ENCODE measurements at regions not wholly inside any gene's neighbourhood (a gene's known extent, or its start where the extent isn't known, plus 50 kb on each side); places are given as distances from the start of the nearest gene placed in this dataset.
A peak's percentile ranks its signal among the peaks of the same experiment; 100 is the strongest.
"Not testable (repeated sequence)": the region's sequence is repeated elsewhere in the genome, so short reads cannot be mapped to it uniquely, and the experiment has no call there.

- peak; percentile 11 for DNase-seq
Observed at GRCh38 chr14:28294834-28295440, 471.6 kb upstream of the FOXG1 start.

DNA sequence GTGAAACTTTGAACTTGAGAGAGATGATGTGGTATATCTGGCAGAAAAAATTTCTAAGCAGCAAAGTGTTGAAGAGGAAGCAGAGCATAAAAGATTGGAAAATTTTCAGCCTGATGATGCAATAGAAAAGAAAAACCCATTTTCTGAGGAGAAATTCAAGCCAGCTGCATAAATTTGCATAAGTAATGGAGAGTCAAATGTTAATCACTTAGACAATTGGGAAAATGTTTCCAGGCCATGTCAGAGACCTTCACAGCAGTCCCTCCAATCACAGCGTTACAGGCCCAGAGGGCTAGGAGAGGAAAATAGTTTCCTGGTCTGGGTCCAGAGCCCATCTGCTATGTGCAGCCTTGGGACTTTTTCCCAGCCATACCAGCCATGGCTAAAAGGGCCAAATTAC is 469.0 kb upstream of the FOXG1 start:
- DNase-seq, result no peak

GRCh38 chr14:28298156-28298555 is 468.4 kb upstream of the FOXG1 start:
- DNase-seq, result no peak

DNA sequence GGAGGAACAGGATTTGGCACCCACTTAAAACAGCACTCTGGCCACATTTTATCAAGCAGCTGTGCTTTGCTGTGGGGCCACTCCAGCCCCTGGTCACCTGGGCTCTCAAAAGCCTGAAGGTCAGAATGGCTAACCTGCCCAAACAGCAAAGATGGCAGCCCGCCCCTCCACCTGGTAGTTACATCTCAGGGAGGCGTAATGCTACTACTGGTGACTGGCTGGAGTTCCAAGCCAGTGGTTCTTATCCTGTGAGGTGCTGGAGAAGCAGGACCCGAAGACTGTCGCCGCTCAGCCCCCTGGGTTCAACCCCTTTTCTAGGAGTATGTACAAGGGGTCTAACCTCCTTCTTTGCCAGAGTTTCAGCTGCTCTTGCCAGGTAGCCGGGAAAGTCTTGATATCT is 467.4 kb upstream of the FOXG1 start:
- DNase-seq, result no peak

DNA sequence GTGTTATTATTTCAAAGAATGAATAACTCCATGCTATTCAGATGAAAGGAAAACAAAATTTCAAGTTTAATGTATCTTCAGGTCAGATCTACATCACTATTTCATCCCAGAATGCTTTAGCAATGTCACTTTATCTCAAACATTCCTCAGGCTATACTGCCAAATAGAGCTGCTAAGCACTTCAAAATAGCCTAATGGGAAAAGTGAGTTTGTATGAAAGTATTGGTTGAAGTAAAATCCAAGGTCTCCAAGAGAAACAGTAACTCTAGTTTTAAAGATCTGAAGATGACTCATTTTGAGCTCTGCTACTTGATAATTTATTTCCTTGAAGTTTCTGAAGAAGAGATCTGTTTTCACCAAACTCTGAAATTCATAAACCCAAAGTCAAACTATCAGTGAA is 466.2 kb upstream of the FOXG1 start:
- no peak for DNase-seq

GRCh38 chr14:28301179-28301578 is 465.4 kb upstream of the FOXG1 start:
- DNase-seq, result no peak

DNA sequence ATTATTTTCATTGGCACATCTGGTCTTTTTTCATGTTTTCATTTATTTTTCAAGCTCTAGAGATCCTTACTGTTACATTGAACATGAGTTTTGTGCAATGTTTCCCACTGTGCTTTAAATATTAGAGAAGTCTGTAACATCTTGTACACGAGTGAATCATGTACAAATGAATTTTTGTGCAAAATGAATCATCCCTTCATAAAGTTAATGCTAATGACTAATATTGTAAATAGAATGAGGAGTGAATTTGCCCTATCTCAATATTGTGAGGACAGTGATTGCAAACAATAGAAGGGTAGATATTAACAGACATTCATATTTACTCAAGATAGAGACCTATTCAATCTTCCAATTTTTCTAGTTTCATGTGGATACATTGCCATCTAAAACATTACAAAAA is 463.3 kb upstream of the FOXG1 start:
- DNase-seq, result no peak

- DNase-seq, result no peak
Observed at GRCh38 chr14:28305938-28306337, 460.6 kb upstream of the FOXG1 start.

DNA sequence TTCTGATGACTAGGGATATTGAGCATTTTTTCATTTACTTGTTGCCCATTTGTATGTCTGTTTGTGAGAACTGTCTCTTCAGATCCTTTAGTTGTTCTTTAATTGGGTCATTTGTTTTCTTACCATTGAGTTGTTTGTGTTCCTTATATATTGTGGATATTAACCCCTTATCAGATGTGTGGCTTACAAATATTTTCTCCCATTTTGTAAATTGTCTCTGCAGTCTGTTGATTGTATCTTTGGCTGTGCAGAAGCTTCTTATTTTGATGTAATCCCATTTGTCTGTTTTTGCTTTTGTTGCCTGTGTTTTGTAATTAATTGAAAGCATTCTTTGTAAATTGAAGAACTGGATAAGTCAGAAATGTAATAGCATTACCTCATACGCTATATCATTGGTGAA is 459.1 kb upstream of the FOXG1 start:
- no peak for DNase-seq

GRCh38 chr14:28308734-28309133 is 457.9 kb upstream of the FOXG1 start:
- DNase-seq, result no peak

DNA sequence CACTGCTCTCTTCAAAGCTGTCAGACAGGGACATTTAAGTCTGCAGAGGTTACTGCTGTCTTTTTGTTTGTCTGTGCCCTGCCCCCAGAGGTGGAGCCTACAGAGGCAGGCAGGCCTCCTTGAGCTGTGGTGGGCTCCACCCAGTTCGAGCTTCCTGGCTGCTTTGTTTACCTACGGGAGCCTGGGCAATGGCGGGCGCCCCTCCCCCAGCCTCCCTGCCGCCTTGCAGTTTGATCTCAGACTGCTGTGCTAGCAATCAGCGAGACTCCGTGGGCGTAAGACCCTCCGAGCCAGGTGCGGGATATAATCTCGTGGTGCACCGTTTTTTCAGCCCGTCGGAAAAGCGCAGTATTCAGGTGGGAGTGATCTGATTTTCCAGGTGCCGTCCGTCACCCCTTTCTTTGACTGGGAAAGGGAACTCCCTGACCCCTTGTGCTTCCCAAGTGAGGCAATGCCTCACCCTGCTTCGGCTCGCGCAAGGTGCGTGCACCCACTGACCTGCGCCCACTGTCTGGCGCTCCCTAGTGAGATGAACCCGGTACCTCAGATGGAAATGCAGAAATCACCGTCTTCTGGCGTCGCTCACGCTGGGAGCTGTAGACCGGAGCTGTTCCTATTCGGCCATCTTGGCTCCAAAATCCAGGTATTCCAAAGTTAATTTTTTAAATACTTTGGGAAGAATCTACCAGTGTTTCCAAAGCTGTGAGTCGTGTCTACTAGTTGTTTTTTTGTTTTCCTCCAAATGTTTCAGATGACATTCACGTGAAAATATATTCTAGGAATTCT is 448.5 kb upstream of the FOXG1 start:
- DNase-seq, result not testable (repeated sequence)

GRCh38 chr14:28321475-28322244 is 444.9 kb upstream of the FOXG1 start:
- no peak for DNase-seq

DNA sequence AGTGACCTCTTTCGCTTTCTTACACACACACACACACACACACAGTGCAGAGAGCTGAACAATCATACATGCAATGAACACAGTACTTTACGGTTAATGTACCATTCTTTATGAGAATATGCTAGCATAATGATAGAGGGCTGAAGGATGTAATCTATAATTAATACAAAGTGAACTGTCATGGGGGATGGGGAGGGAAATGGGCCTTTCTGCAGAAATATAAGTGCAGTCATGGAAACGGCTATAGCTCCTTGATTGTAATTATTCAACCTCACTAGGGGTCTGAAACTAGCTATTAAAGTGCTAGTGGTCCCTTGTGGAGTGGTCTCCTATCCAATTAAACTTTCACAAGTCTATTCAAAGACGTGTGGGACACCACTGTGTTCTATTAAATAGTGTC is 443.2 kb upstream of the FOXG1 start:
- no peak for DNase-seq

DNA sequence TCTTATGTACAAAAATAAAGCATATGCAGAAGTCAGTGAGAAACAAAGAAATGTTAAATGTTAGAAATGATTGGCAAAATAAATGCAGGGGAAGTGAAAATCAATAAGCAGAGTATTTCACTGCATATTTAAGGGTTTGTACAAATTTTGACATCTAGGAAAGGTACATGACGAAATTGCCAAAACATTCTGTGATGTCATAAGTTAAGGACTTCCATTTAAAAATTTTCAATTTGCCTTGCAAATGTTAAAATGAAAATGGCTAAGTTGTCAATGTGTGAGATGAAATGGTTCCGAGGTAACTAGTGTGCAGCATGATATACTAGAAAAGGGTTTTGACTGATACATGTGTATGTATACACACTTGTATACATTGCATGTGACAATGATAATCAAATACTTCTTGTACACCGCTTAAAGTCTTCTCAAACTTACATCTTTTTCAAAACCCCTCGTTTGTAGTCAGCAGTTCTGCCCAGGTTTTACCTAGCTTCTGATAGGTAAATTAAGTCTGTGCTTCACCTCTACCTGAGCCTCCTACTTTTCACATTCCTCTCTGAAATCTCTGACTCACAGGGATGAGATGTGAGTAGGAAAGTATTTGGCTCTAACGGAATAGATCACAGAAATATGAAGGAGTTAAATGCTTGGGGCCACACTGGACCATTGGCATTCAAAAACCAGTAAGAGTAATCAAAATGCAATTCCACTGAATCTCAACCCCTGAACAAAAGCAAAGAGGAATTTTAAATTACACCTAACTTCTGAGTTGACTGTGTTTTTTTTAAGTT is 442.4 kb upstream of the FOXG1 start:
- no peak for DNase-seq

DNA sequence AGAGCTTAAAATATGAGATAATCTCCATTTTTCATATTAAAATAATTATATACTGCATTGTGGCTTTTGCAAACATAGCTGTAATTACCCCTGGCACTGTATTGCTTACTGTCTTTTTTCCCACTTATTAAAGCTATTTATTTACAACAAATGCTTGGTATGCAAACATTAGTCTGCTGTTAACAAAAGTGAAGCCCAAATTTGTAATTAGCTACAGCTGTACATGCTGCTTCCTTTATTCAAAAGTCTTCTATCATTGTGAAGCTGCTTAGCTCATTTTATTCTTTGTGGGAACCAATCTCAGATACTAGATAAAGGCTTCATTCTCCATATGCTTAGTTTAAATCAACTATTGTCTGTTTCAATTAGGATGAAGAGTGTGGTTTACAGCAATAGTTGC is 425.8 kb upstream of the FOXG1 start:
- DNase-seq, result no peak

- no peak for DNase-seq
Observed at GRCh38 chr14:28344381-28344780, 422.2 kb upstream of the FOXG1 start.

DNA sequence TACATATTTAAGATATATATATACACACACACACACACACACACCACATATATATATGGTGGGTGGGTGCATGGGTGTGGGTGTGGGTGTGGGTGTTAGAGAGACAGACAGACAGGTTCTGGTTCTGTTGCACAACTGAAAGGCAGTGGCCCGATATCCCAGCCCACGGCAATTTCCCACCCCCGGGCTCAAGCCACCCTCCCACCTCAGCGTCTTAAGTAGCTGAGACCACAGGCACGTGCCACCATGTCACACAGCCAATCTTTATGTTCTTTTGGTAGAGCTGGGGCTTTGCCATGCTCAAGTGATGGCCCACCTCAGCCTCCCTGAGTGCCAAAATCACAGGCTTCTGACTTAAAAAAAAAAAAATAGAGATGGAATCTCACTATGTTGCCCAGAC is 417.8 kb upstream of the FOXG1 start:
- DNase-seq, result no peak

- no peak for DNase-seq
Observed at GRCh38 chr14:28356819-28357218, 409.8 kb upstream of the FOXG1 start.

DNA sequence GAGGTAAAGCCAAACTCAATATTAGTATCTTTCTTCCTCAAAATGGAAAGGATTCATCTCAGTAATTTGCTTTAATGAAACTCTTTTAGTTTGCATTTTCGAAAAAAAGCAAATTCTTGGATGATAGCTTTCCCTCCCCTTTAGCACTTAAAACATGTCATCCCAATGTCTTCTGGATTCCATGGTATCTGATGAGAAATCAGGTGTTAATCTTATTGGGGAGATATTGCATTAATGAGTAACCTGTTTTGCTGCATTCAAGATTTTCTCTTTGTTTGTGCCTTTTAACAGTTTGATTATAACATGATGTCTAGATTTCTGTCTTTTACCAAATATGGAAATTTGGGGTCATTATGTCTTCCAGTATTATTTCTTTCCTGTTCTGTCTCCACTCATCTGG is 405.1 kb upstream of the FOXG1 start:
- no peak for DNase-seq

GRCh38 chr14:28365510-28365909 is 401.1 kb upstream of the FOXG1 start:
- DNase-seq, result no peak

- peak; percentile 4 for DNase-seq
Observed at GRCh38 chr14:28373721-28374120, 392.9 kb upstream of the FOXG1 start.

DNA sequence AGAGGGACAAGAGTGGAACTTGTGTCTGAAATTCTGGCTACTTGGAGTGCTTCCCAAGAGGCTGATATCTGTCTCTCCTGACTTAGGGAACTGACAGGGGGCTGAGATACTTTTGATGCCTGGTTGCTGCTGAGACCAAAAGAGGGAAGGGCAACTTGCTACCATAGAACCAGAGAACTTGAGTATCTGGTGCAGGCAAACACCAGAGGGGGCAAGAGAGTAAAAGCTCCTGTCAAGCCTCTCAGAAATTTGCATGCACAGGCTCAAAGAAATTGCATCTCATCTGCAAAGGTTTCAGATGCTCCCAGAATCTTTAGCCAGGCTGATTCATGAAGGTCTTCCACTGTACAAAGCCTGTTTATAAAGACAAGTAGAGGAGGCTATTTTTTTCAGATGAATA is 391.3 kb upstream of the FOXG1 start:
- no peak for DNase-seq

DNA sequence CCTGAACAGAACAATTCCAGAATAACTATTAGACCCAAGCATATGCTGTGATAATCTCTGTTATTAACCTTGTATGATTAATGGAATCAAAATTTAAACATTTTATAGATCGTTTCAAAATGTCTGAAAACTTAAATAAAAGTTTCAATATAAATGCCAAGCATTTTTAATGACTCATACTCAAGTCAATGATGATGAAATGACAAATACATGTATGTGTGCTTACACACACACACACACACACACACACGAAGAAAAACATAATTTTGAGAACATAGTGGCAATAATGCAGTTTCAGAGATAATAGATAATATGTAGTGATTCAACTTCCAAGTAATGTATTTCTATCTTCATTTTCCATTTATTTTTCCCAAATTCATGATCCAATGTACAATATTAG is 384.9 kb upstream of the FOXG1 start:
- no peak for DNase-seq

Measured in KG1 (cell line).